ENCODE measurements at regions not wholly inside any gene's neighbourhood (a gene's known extent, or its start where the extent isn't known, plus 50 kb on each side); places are given as distances from the start of the nearest gene placed in this dataset.

DNA sequence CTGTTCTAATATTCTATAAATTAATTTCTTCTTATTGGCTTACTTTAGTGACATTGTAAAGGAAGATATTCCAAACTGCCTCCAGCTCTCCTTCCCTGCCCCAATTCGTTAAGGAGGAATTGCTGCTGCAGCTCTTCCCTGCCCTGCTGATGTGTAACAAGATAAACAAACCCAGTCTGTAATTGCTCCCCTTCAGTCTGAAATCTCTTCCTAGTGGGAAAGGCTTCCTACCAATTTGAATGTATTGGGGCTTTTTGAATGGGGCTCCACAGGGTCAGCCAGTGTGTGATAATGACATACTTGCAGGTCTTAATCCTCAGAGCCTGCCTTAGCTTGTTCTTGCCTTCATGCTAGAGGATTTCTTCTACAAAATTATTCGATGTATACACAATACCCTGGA, 849.9 kb upstream of the GHITM start:
- WGBS, 2 experiments (ENCODE audit: extremely low coverage in 1 of 2, insufficient coverage in 1 of 2, insufficient read length in 1 of 2, insufficient replicate concordance in 2 of 2, low coverage in 1 of 2, low lambda C conversion rate in 2 of 2, missing lambda C conversion rate in 1 of 2), result 76% methylated on average over 2 of the region's 2 CpGs; no CpG with 5 or more reads in 1 of the 2 experiments
- Histone ChIP-seq H4K20me1 (replicated peaks in 1 of 2; ENCODE audit: control insufficient read depth in 1 of 2, insufficient read depth in 2 of 2, low read length in 2 of 2) (no peaks in the 10 kb centered on the region), H2BK5ac (ENCODE audit: low read depth, low read length) (no peak overlapping the region), H3K9ac (replicated peaks in 1 of 4; ENCODE audit: extremely low read depth in 1 of 4, low read depth in 3 of 4, low read length in 3 of 4) (no peak overlapping the region), H2BK12ac (ENCODE audit: low read depth, low read length) (no peak overlapping the region), H2BK20ac (ENCODE audit: low read length) (no peak overlapping the region), H3K36me3 (ENCODE audit: control insufficient read depth in 2 of 4, insufficient read depth in 4 of 4, low read length in 3 of 4) (no peaks in the 10 kb centered on the region), H3K27ac (ENCODE audit: low read depth, low read length) (no peak overlapping the region), H4K91ac (replicated peaks; ENCODE audit: insufficient read length, low read length) (no peak overlapping the region), H3K79me2 (ENCODE audit: control insufficient read depth in 1 of 2, insufficient read depth in 2 of 2, low read length in 2 of 2) (no peaks in the 10 kb centered on the region), H2BK15ac (ENCODE audit: low read length) (no peak overlapping the region), H4K5ac (ENCODE audit: insufficient read length, low read depth, low read length) (no peak overlapping the region), H3K4me2 (ENCODE audit: insufficient read depth in 1 of 2, low read depth in 2 of 2, low read length in 2 of 2) (no peak overlapping the region), H3K56ac (replicated peaks; ENCODE audit: insufficient read length, low read depth, low read length) (no peak overlapping the region), H3K18ac (ENCODE audit: extremely low read depth, low read length) (no peak overlapping the region), H3K27me3 (replicated peaks in 1 of 4; ENCODE audit: control insufficient read depth in 3 of 4, extremely low read depth in 1 of 4, insufficient read depth in 3 of 4, low read length in 3 of 4) (no peaks in the 10 kb centered on the region), H3K4ac (replicated peaks; ENCODE audit: insufficient read length, low read depth, low read length) (no peak overlapping the region), H4K8ac (ENCODE audit: extremely low read depth, insufficient read depth, low read length) (no peak overlapping the region), H3K79me1 (ENCODE audit: low read depth, low read length) (no peaks in the 10 kb centered on the region), H3K14ac (ENCODE audit: insufficient read length) (no peak overlapping the region), H3K4me3 (ENCODE audit: extremely low read depth in 1 of 4, insufficient read depth in 2 of 4, low read depth in 3 of 4, low read length in 4 of 4) (no peak overlapping the region), H3K23ac (ENCODE audit: insufficient read length) (no peak overlapping the region), H2AFZ (ENCODE audit: low read length) (no peak overlapping the region), H2AK5ac (ENCODE audit: low read depth, low read length) (no peak overlapping the region), H2BK120ac (replicated peaks; ENCODE audit: low read depth, low read length) (no peak overlapping the region), H3K4me1 (replicated peaks in 1 of 4; ENCODE audit: control insufficient read depth in 3 of 4, insufficient read depth in 4 of 4, low read length in 3 of 4) (no peaks in the 10 kb centered on the region; a peak in 1 of 7 replicates), H3K9me3 (ENCODE audit: insufficient read depth in 2 of 2, low read depth in 1 of 2, low read length in 1 of 2) (peaks cover 2 to 3% of the 10 kb centered on the region in 2 experiments; a peak in 2 of 4 replicates), H3K23me2 (ENCODE audit: low read depth, low read length) (no peaks in the 10 kb centered on the region)
- TF ChIP-seq SAP30 (IDR thresholded peaks at IDR 0.05; ENCODE audit: insufficient read depth, insufficient replicate concordance, low read length) (no peak), SRF (IDR thresholded peaks at IDR 0.05; ENCODE audit: low read depth, low read length) (no peak), EP300 (IDR thresholded peaks at IDR 0.05; ENCODE audit: borderline replicate concordance in 1 of 2, low read depth in 2 of 2, low read length in 2 of 2) (no peak)
- TF ChIP-seq, protein P1, sequence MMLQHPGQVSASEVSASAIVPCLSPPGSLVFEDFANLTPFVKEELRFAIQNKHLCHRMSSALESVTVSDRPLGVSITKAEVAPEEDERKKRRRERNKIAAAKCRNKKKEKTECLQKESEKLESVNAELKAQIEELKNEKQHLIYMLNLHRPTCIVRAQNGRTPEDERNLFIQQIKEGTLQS (IDR thresholded peaks at IDR 0.05; ENCODE audit: insufficient read depth, low read depth, low read length), result no peak
- ChIA-PET POLR2A (ENCODE audit: partially characterized antibody) (no interaction called here), CTCF (ENCODE audit: partially characterized antibody) (no interaction called here)
- DNase-seq (ENCODE audit: low read depth in 1 of 2, low spot score in 2 of 2) (no peak), FAIRE-seq (no peak)
